H1 (cell line): ENCODE measurements at regions not wholly inside any gene's neighbourhood (a gene's known extent, or its start where the extent isn't known, plus 50 kb on each side); places are given as distances from the start of the nearest gene placed in this dataset.

Experiments
- CTCF ChIA-PET: fragments of 300-600 bp; sonication (Branson Sonifier 250); formaldehyde crosslinking; loops from one replicate; lab custom pipeline; 2021; ENCODE audit not compliant: partially characterized antibody; lab: Charles Lee
- POLR2A ChIA-PET: fragments of 300-600 bp; sonication (Branson Sonifier 250); formaldehyde crosslinking; loops from one replicate; lab custom pipeline; 2021; ENCODE audit warnings: inconsistent platforms; ENCODE audit not compliant: partially characterized antibody; lab: Charles Lee
- DNase-seq, 2 experiments: peaks; one replicate each; pipeline versions ENCODE4 v3.0.0 to v3.0.0-alpha.2; 2010 to 2022; ENCODE audit warnings: low spot score in 2 of 2, low read depth in 1 of 2, mixed read lengths in 1 of 2
- FAIRE-seq: peaks from 2 replicates; lab custom pipeline; 2011; peaks lifted over from hg19 to GRCh38; lab: Jason Lieb, UNC
- H2AFZ ChIP-seq: 2 replicates; pipeline ENCODE4 v1.8.1; 2012; ENCODE audit warnings: low read length, inconsistent platforms
- H2AK5ac ChIP-seq: 2 replicates; pipeline ENCODE4 v1.6.1; 2013; ENCODE audit warnings: low read depth, low read length
- H2BK120ac ChIP-seq: replicated peaks from 2 replicates; pipeline ENCODE3; 2013; ENCODE audit warnings: low read depth, low read length, inconsistent platforms
- H2BK12ac ChIP-seq: 2 replicates; pipeline ENCODE4 v1.6.1; 2013; ENCODE audit warnings: low read depth, low read length
- H2BK15ac ChIP-seq: 2 replicates; pipeline ENCODE4 v1.6.1; 2013; ENCODE audit warnings: low read length
- H2BK20ac ChIP-seq: 2 replicates; pipeline ENCODE4 v1.6.1; 2013; ENCODE audit warnings: low read length
- H2BK5ac ChIP-seq: 2 replicates; pipeline ENCODE4 v1.6.1; 2013; ENCODE audit warnings: low read depth, low read length
- H3K14ac ChIP-seq: 2 replicates; pipeline ENCODE4 v1.6.1; 2013; ENCODE audit warnings: inconsistent platforms; ENCODE audit not compliant: insufficient read length
- H3K18ac ChIP-seq: 2 replicates; pipeline ENCODE4 v1.6.1; 2013; ENCODE audit warnings: low read length; ENCODE audit errors: extremely low read depth
- H3K23ac ChIP-seq: 2 replicates; pipeline ENCODE4 v1.6.1; 2013; ENCODE audit warnings: inconsistent platforms; ENCODE audit not compliant: insufficient read length
- H3K23me2 ChIP-seq: 2 replicates; pipeline ENCODE4 v1.6.1; 2013; ENCODE audit warnings: low read depth, low read length
- H3K27ac ChIP-seq: 2 replicates; pipeline ENCODE4 v1.6.1; 2011; ENCODE audit warnings: low read depth, low read length, inconsistent platforms
- H3K27me3 ChIP-seq, 4 experiments: replicated peaks in 1 of 4; 1 replicate in 1 of 4; 2 replicates in 3 of 4; pipeline versions ENCODE4 v1.6.1 to v1.8.1; 2011 to 2013; ENCODE audit warnings: low read length in 3 of 4, mild to moderate bottlenecking in 3 of 4, inconsistent platforms in 2 of 4, mixed read lengths in 2 of 4, moderate library complexity in 1 of 4; ENCODE audit not compliant: control insufficient read depth in 3 of 4, insufficient read depth in 3 of 4; ENCODE audit errors: extremely low read depth in 1 of 4
- H3K36me3 ChIP-seq, 4 experiments: 2 replicates each; pipeline versions ENCODE4 v1.6.1 to v1.8.1; 2011 to 2013; ENCODE audit warnings: mild to moderate bottlenecking in 4 of 4, low read length in 3 of 4, moderate library complexity in 2 of 4, control low read depth in 1 of 4, inconsistent platforms in 1 of 4; ENCODE audit not compliant: insufficient read depth in 4 of 4, control insufficient read depth in 2 of 4
- H3K4ac ChIP-seq: replicated peaks from 2 replicates; pipeline ENCODE3; 2013; ENCODE audit warnings: low read length, low read depth, mixed read lengths, inconsistent platforms; ENCODE audit not compliant: insufficient read length
- H3K4me1 ChIP-seq, 4 experiments: replicated peaks in 1 of 4; 1 replicate in 1 of 4; 2 replicates in 3 of 4; pipeline versions ENCODE4 v1.6.1 to v1.8.1; 2011 to 2013; ENCODE audit warnings: low read length in 3 of 4, inconsistent platforms in 2 of 4, mixed read lengths in 1 of 4; ENCODE audit not compliant: insufficient read depth in 4 of 4, control insufficient read depth in 3 of 4
- H3K4me2 ChIP-seq, 2 experiments: 2 replicates each; pipeline versions ENCODE4 v1.6.1 to v1.8.1; 2011 to 2013; ENCODE audit warnings: low read depth in 2 of 2, low read length in 2 of 2, control low read depth in 1 of 2, inconsistent platforms in 1 of 2, mild to moderate bottlenecking in 1 of 2; ENCODE audit not compliant: insufficient read depth in 1 of 2
- H3K4me3 ChIP-seq, 4 experiments: fragments of 200-600, 300-600 bp in 1 of 4; sonication (generic), shearing (Covaris generic), sonication (Bioruptor Twin) in 1 of 4; 2 replicates each; pipeline versions ENCODE4 v1.5.1 to v1.8.1; 2011 to 2016; ENCODE audit warnings: low read length in 4 of 4, low read depth in 3 of 4, control low read depth in 2 of 4, inconsistent platforms in 2 of 4, mild to moderate bottlenecking in 2 of 4, mixed read lengths in 1 of 4, moderate library complexity in 1 of 4; ENCODE audit not compliant: insufficient read depth in 2 of 4; ENCODE audit errors: extremely low read depth in 1 of 4
- H3K56ac ChIP-seq: replicated peaks from 2 replicates; pipeline ENCODE3; 2013; ENCODE audit warnings: low read depth, mild to moderate bottlenecking, mixed read lengths, low read length, inconsistent platforms; ENCODE audit not compliant: insufficient read length
- H3K79me1 ChIP-seq: 2 replicates; pipeline ENCODE4 v1.6.1; 2013; ENCODE audit warnings: low read depth, low read length, control low read depth
- H3K79me2 ChIP-seq, 2 experiments: 2 replicates each; pipeline versions ENCODE4 v1.6.1 to v1.8.1; 2012 to 2013; ENCODE audit warnings: low read length in 2 of 2, mild to moderate bottlenecking in 2 of 2, inconsistent platforms in 1 of 2; ENCODE audit not compliant: insufficient read depth in 2 of 2, control insufficient read depth in 1 of 2
- H3K9ac ChIP-seq, 4 experiments: replicated peaks in 1 of 4; 1 replicate in 1 of 4; 2 replicates in 3 of 4; pipeline versions ENCODE4 v1.6.1 to v1.8.1; 2011 to 2013; ENCODE audit warnings: low read depth in 3 of 4, low read length in 3 of 4, control low read depth in 2 of 4, mild to moderate bottlenecking in 2 of 4, moderate library complexity in 2 of 4, inconsistent platforms in 1 of 4; ENCODE audit errors: extremely low read depth in 1 of 4
- H3K9me3 ChIP-seq, 2 experiments: 2 replicates each; pipeline versions ENCODE4 v1.6.1 to v1.8.1; 2012 to 2013; ENCODE audit warnings: mild to moderate bottlenecking in 2 of 2, moderate library complexity in 2 of 2, control low read depth in 1 of 2, inconsistent platforms in 1 of 2, low read depth in 1 of 2, low read length in 1 of 2, mixed read lengths in 1 of 2; ENCODE audit not compliant: insufficient read depth in 2 of 2
- H4K20me1 ChIP-seq, 2 experiments: replicated peaks in 1 of 2; 2 replicates each; pipeline versions ENCODE3 to v1.8.1; 2011 to 2013; ENCODE audit warnings: inconsistent platforms in 2 of 2, low read length in 2 of 2, mild to moderate bottlenecking in 1 of 2; ENCODE audit not compliant: insufficient read depth in 2 of 2, control insufficient read depth in 1 of 2
- H4K5ac ChIP-seq: 2 replicates; pipeline ENCODE4 v1.6.1; 2013; ENCODE audit warnings: low read length, low read depth, mixed read lengths, inconsistent platforms; ENCODE audit not compliant: insufficient read length
- H4K8ac ChIP-seq: 2 replicates; pipeline ENCODE4 v1.8.0; 2013; ENCODE audit warnings: mild to moderate bottlenecking, moderate library complexity, low read length, inconsistent platforms; ENCODE audit not compliant: insufficient read depth; ENCODE audit errors: extremely low read depth
- H4K91ac ChIP-seq: replicated peaks from 2 replicates; pipeline ENCODE3; 2013; ENCODE audit warnings: low read length, mixed read lengths, inconsistent platforms; ENCODE audit not compliant: insufficient read length
- CBX5 ChIP-seq: fragments of 300-800, 300-1000 bp; sonication (generic); IDR thresholded peaks from 2 replicates; pipeline ENCODE4 v1.7.1; 2016; ENCODE audit warnings: antibody characterized with exemption, low read length, low read depth
- FOSL1 ChIP-seq: IDR thresholded peaks from 2 replicates; pipeline ENCODE4 v1.6.1; 2011; ENCODE audit warnings: mild to moderate bottlenecking, low read depth, low read length, moderate library complexity; ENCODE audit not compliant: insufficient read depth
- GABPA ChIP-seq: IDR thresholded peaks from 2 replicates; pipeline ENCODE4 v1.6.1; 2011; ENCODE audit warnings: mild to moderate bottlenecking, low read length, moderate library complexity, borderline replicate concordance; ENCODE audit not compliant: insufficient read depth
- SAP30 ChIP-seq: fragments of 300-600 bp; sonication (generic); IDR thresholded peaks from 2 replicates; pipeline ENCODE4 v1.7.1; 2012; ENCODE audit warnings: low read length, moderate library complexity, mild to moderate bottlenecking, inconsistent platforms; ENCODE audit not compliant: insufficient read depth, insufficient replicate concordance
- TAF1 ChIP-seq: IDR thresholded peaks from 2 replicates; pipeline ENCODE4 v1.6.1; 2011; ENCODE audit warnings: mild to moderate bottlenecking, low read depth, low read length
- whole genome bisulfite sequencing, 2 experiments: shearing (Covaris generic) in 1 of 2; methylation state at CpG; one replicate each; pipeline versions ENCODE4 v1.1.6 to v1.1.7; 2013 to 2015; ENCODE audit warnings: low lambda C conversion rate in 2 of 2, mixed read lengths in 2 of 2, inconsistent platforms in 1 of 2, low coverage in 1 of 2, missing lambda C conversion rate in 1 of 2; ENCODE audit not compliant: insufficient replicate concordance in 2 of 2, insufficient coverage in 1 of 2, insufficient read length in 1 of 2; ENCODE audit errors: extremely low coverage in 1 of 2, missing lambda C conversion rate in 1 of 2; 5-methylcytosine and 5-hydroxymethylcytosine counted together
- TF ChIP-seq, protein P1 (sequence below), 3 experiments: IDR thresholded peaks; 1 replicate in 2 of 3; 2 replicates in 1 of 3; pipeline versions ENCODE4 v1.5.1 to v1.6.1; 2011; ENCODE audit warnings: low read length in 3 of 3, mild to moderate bottlenecking in 3 of 3, inconsistent platforms in 2 of 3, low read depth in 1 of 3, moderate library complexity in 1 of 3; ENCODE audit not compliant: insufficient read depth in 1 of 3; ENCODE audit errors: control extremely low read depth in 1 of 3
- TF ChIP-seq, protein P2 (sequence below): IDR thresholded peaks from 2 replicates; pipeline ENCODE4 v1.6.1; 2011; ENCODE audit warnings: low read length, improper control_type of control experiment

DNA sequence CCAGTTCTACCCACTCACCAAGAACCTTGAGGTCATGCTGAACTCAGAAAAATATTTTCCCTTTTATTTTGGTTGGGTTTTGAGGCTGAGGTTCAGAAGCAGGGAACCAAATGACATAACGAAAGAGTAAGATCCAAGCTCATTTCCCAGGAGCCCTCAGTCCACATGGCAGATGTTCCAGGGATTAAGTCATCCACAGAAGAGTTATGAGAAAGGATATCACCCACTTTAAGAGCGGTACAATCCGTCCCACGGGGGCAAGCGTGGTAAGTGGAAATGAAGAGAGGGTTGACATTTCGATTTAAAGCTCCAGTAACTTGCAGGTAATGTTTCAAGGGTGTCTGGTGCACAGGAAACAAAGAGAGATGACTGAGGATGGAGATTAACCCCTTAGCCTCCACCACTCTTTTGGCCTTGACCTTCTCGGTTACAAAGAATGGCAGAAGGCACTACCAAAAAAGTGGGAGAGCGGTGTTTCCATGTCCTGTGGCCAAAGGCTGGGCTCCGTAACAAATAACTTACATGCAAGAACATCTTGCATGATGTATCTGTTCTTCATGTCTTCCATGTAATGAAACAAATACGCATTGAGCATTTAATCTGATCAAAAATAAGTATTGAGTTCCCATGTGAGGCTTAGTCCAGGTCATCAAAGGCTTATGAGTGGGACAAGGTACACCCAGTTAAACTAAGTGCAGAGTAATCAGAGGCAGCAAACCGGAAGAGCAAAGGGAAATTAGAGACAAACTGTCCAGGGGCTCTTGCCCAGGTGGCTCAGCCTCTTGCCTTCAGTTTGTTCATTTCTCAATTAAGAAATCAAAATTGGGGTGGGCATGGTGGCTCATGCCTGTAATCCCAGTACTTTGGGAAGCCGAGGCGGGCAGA lies 241.4 kb downstream of the TOMM20 start:
- Histone ChIP-seq H3K79me1 (no peaks in the 10 kb centered on the region), H2BK120ac (no peak overlapping the region), H3K4me1 (no peaks in the 10 kb centered on the region), H2AFZ (no peak overlapping the region), H2AK5ac (no peak overlapping the region), H3K4me2 (no peak overlapping the region), H4K8ac (no peak overlapping the region), H3K79me2 (no peaks in the 10 kb centered on the region), H3K27me3 (no peaks in the 10 kb centered on the region; a peak in 2 of 7 replicates), H3K27ac (no peak overlapping the region), H3K36me3 (no peaks in the 10 kb centered on the region), H2BK15ac (no peak overlapping the region), H4K20me1 (no peaks in the 10 kb centered on the region), H3K56ac (no peak overlapping the region), H3K14ac (no peak overlapping the region), H2BK5ac (no peak overlapping the region), H4K91ac (no peak overlapping the region), H3K4me3 (no peak overlapping the region), H3K4ac (no peak overlapping the region), H4K5ac (no peak overlapping the region), H3K9me3 (no peaks in the 10 kb centered on the region), H3K23ac (no peak overlapping the region), H3K23me2 (no peaks in the 10 kb centered on the region), H3K9ac (no peak overlapping the region), H3K18ac (no peak overlapping the region), H2BK20ac (no peak overlapping the region), H2BK12ac (no peak overlapping the region)
- WGBS, 2 experiments: 89% methylated on average over 13 of the region's 13 CpGs; no CpG with 5 or more reads in 1 of the 2 experiments
- CTCF ChIA-PET: no interaction called here
- FAIRE-seq (no peak), DNase-seq (no peak)
- POLR2A ChIA-PET: no interaction called here
- TF ChIP-seq, protein P1, sequence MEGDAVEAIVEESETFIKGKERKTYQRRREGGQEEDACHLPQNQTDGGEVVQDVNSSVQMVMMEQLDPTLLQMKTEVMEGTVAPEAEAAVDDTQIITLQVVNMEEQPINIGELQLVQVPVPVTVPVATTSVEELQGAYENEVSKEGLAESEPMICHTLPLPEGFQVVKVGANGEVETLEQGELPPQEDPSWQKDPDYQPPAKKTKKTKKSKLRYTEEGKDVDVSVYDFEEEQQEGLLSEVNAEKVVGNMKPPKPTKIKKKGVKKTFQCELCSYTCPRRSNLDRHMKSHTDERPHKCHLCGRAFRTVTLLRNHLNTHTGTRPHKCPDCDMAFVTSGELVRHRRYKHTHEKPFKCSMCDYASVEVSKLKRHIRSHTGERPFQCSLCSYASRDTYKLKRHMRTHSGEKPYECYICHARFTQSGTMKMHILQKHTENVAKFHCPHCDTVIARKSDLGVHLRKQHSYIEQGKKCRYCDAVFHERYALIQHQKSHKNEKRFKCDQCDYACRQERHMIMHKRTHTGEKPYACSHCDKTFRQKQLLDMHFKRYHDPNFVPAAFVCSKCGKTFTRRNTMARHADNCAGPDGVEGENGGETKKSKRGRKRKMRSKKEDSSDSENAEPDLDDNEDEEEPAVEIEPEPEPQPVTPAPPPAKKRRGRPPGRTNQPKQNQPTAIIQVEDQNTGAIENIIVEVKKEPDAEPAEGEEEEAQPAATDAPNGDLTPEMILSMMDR (IDR thresholded peaks at IDR 0.05; ENCODE audit: control extremely low read depth in 1 of 3, insufficient read depth in 1 of 3, low read depth in 1 of 3, low read length in 3 of 3): no peak
- TF ChIP-seq CBX5 (no peak), SAP30 (no peak), TAF1 (no peak), GABPA (no peak), FOSL1 (no peak)
- TF ChIP-seq, protein P2, sequence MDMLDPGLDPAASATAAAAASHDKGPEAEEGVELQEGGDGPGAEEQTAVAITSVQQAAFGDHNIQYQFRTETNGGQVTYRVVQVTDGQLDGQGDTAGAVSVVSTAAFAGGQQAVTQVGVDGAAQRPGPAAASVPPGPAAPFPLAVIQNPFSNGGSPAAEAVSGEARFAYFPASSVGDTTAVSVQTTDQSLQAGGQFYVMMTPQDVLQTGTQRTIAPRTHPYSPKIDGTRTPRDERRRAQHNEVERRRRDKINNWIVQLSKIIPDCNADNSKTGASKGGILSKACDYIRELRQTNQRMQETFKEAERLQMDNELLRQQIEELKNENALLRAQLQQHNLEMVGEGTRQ: no peak
